Suprapubic skin (tissue), 4 donors: ENCODE measurements at regions not wholly inside any gene's neighbourhood (a gene's known extent, or its start where the extent isn't known, plus 50 kb on each side); places are given as distances from the start of the nearest gene placed in this dataset.

ENCODE experiments used
- DNase-seq, 2 donors: peaks; one replicate each; pipeline ENCODE4 v3.0.0-alpha.2; 2019; ENCODE audit warnings: low spot score in 2 of 2
- H3K27ac ChIP-seq: fragments of 200-600 bp; sonication (generic); one replicate; pipeline ENCODE4 v1.5.1; 2019
- H3K27me3 ChIP-seq: fragments of 200-600 bp; sonication (generic); one replicate; pipeline ENCODE4 v1.5.1; 2019
- H3K36me3 ChIP-seq: fragments of 200-600 bp; sonication (generic); one replicate; pipeline ENCODE4 v1.5.1; 2019
- H3K4me1 ChIP-seq: fragments of 200-600 bp; sonication (generic); one replicate; pipeline ENCODE4 v1.5.1; 2019
- H3K4me3 ChIP-seq: fragments of 200-600 bp; sonication (generic); one replicate; pipeline ENCODE4 v1.5.1; 2019; ENCODE audit warnings: mild to moderate bottlenecking
- H3K9me3 ChIP-seq: fragments of 200-600 bp; sonication (generic); one replicate; pipeline ENCODE4 v1.5.1; 2019
- EP300 ChIP-seq: sonication (generic); formaldehyde crosslinking; IDR thresholded peaks from one replicate; pipeline ENCODE4 v1.6.1; 2017; ENCODE audit warnings: antibody characterized with exemption
- POLR2A ChIP-seq, 2 donors: fragments of 450-650 bp; IDR thresholded peaks; one replicate each; pipeline ENCODE4 v1.6.1; 2017; ENCODE audit warnings: antibody characterized with exemption in 2 of 2, mild to moderate bottlenecking in 2 of 2, moderate library complexity in 2 of 2
- POLR2AphosphoS5 ChIP-seq, 3 donors: sonication (generic); formaldehyde crosslinking; IDR thresholded peaks; one replicate each; pipeline ENCODE4 v1.6.1; 2017; ENCODE audit warnings: antibody characterized with exemption in 3 of 3
- WGBS: methylation state at CpG from one replicate; pipeline ENCODE4 v1.1.5; 2018; 5-methylcytosine and 5-hydroxymethylcytosine counted together
- TF ChIP-seq, protein P1 (sequence below), 2 donors: fragments of 200-600 bp in 1 of 2; fragments of 450-650 bp in 1 of 2; sonication (generic) in 1 of 2; IDR thresholded peaks; one replicate each; pipeline ENCODE4 v1.5.1; 2016 to 2019; ENCODE audit warnings: antibody characterized with exemption in 2 of 2, mild to moderate bottlenecking in 1 of 2, moderate library complexity in 1 of 2

DNA sequence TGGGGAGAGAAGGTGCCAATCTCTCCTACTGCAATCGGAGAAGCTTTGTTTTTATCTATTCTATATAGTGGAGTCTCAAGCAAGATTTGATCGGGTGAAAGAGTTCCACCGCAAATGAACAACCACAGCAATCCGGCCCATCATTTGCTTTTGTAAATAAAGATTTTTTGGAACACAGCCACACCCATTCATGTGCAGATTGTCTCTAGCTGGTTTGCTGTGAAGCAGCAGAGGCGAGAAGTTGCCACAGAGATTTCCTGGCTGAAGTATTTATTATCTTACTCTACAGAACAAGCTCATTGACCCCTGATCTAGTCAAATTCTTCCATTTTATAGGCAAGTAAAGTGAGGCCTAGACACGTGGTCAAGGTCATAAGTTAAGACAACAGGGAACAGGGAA is 195.5 kb upstream of the TNRC6C start:
- no peak overlapping the region for H3K4me3 ChIP-seq
- no peaks in the 10 kb centered on the region for H3K9me3 ChIP-seq
- no peak for TF ChIP-seq POLR2AphosphoS5 (IDR thresholded peaks at IDR 0.05)
- TF ChIP-seq EP300: no peak
- no peak for TF ChIP-seq POLR2A (IDR thresholded peaks at IDR 0.05)
- TF ChIP-seq, protein P1, sequence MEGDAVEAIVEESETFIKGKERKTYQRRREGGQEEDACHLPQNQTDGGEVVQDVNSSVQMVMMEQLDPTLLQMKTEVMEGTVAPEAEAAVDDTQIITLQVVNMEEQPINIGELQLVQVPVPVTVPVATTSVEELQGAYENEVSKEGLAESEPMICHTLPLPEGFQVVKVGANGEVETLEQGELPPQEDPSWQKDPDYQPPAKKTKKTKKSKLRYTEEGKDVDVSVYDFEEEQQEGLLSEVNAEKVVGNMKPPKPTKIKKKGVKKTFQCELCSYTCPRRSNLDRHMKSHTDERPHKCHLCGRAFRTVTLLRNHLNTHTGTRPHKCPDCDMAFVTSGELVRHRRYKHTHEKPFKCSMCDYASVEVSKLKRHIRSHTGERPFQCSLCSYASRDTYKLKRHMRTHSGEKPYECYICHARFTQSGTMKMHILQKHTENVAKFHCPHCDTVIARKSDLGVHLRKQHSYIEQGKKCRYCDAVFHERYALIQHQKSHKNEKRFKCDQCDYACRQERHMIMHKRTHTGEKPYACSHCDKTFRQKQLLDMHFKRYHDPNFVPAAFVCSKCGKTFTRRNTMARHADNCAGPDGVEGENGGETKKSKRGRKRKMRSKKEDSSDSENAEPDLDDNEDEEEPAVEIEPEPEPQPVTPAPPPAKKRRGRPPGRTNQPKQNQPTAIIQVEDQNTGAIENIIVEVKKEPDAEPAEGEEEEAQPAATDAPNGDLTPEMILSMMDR (IDR thresholded peaks at IDR 0.05): no peak
- DNase-seq: no peak
- H3K4me1 ChIP-seq: no peaks in the 10 kb centered on the region
- peaks cover 10% of the 10 kb centered on the region for H3K27me3 ChIP-seq
- H3K36me3 ChIP-seq: no peaks in the 10 kb centered on the region
- H3K27ac ChIP-seq: no peak overlapping the region
- WGBS: 85% methylated on average over 6 of the region's 6 CpGs

DNA sequence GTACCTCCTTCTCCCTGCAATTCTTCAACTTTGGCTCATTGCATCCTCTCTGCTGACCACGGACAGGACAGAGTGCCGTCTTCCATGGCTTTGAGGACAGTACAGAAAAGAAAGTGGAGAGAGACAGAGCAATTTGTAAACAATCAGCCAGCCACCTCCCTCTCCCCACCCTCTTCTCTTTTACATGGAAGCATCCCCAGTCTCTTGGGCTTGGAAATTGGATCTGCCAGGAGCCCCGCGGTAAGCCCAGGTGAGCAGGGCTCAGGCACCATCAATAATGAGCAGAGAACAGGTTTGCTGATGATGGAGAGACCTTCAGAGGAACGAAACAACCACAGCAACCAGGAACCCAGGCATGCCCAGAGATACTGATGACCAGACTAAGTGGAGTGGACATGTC is 194.9 kb upstream of the TNRC6C start:
- TF ChIP-seq POLR2AphosphoS5 (IDR thresholded peaks at IDR 0.05) (no peak), POLR2A (IDR thresholded peaks at IDR 0.05) (no peak), EP300 (no peak)
- TF ChIP-seq, protein P1 (IDR thresholded peaks at IDR 0.05): no peak
- H3K9me3 ChIP-seq: no peaks in the 10 kb centered on the region
- 67% methylated on average over 5 of the region's 5 CpGs for WGBS
- H3K27me3 ChIP-seq: peaks cover 10% of the 10 kb centered on the region
- no peaks in the 10 kb centered on the region for H3K36me3 ChIP-seq
- H3K4me3 ChIP-seq: no peak overlapping the region
- no peaks in the 10 kb centered on the region for H3K4me1 ChIP-seq
- DNase-seq: no peak
- no peak overlapping the region for H3K27ac ChIP-seq

DNA sequence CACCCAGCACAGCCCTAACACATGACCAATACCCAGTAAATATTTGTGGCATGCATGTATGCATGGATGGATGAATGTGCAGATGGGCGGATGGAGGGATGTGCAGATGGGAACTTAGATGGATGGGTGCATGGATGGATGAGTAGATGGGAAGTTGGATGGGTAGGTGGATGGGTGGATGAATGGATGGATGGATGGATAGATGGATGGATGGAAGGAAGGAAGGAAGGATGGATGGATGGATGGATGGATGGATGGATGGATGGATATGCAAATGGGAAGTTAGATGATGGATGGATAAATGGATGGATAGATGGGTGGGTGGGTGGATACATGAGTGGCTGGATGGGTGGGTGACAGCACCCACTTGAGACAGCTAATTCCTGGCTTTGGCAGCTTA is 193.2 kb upstream of the TNRC6C start:
- no peak overlapping the region for H3K4me3 ChIP-seq
- peaks cover 10% of the 10 kb centered on the region for H3K27me3 ChIP-seq
- no peaks in the 10 kb centered on the region for H3K36me3 ChIP-seq
- TF ChIP-seq POLR2A (IDR thresholded peaks at IDR 0.05): no peak
- no peak for TF ChIP-seq POLR2AphosphoS5 (IDR thresholded peaks at IDR 0.05)
- TF ChIP-seq EP300: no peak
- TF ChIP-seq, protein P1 (IDR thresholded peaks at IDR 0.05): no peak
- no peak overlapping the region for H3K27ac ChIP-seq
- H3K9me3 ChIP-seq: no peaks in the 10 kb centered on the region
- DNase-seq: no peak
- WGBS: 100% methylated on average over 1 of the region's 1 CpG
- H3K4me1 ChIP-seq: no peaks in the 10 kb centered on the region

DNA sequence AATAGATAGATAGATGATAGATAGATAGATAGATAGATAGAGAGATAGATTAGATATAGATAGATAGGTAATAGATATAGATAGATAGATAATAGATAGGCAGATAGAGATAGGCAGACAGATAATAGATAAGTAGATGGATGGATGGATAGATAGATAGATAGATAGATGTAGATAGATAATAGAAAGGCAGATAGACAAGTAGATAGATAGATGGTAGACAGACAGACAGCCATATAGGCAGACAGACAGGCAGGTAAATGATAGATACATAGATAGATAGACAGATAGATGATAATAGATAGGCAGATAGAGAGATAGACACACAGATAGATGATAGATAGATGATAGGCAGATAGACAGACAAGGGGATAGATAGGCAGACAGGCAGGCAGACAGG is 191.4 kb upstream of the TNRC6C start:
- H3K27me3 ChIP-seq: peaks cover 10% of the 10 kb centered on the region

DNA sequence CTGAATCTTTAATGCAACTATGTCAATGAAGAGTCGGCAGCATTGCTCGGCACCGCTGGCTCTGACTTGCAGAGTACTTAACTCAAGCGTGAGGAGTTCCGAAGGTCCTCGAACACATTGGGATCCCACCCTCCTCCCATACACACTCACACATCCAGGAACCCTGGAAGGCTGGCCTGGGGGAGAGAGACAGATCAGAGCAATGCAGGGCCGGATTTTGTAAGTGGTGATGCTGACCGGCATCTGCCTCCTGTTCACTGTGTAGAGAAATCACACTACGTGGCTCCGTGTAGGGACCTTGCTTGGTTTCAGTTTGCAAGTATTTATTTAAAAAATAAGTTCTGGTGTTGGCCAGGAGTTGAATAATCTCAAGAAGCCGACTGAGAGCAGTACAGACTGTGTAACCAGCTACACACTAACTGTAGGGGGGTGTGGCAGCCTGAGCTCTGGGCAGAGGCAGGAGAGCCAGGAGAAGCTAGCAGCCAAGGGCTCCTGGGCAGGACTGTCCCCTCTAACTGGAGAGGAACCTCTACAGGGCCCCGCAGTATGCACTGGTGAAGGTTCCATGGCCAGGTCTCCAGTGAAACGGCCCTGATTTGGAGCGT is 190.2 kb upstream of the TNRC6C start:
- Histone ChIP-seq H3K9me3 (no peaks in the 10 kb centered on the region), H3K4me1 (no peaks in the 10 kb centered on the region), H3K27me3 (peaks cover 10% of the 10 kb centered on the region), H3K4me3 (no peak overlapping the region), H3K27ac (no peak overlapping the region), H3K36me3 (no peaks in the 10 kb centered on the region)
- DNase-seq: no peak
- TF ChIP-seq POLR2A (IDR thresholded peaks at IDR 0.05) (no peak), EP300 (no peak), POLR2AphosphoS5 (IDR thresholded peaks at IDR 0.05) (no peak)
- TF ChIP-seq, protein P1 (IDR thresholded peaks at IDR 0.05): no peak
- 73% methylated on average over 14 of the region's 14 CpGs for WGBS

More for the DNA sequence above, 191.4 kb upstream of the TNRC6C start:
- DNase-seq: no peak
- no peaks in the 10 kb centered on the region for H3K4me1 ChIP-seq
- TF ChIP-seq, protein P1 (IDR thresholded peaks at IDR 0.05): no peak
- no peak for TF ChIP-seq POLR2AphosphoS5 (IDR thresholded peaks at IDR 0.05)
- TF ChIP-seq POLR2A (IDR thresholded peaks at IDR 0.05): no peak
- TF ChIP-seq EP300: no peak
- no peak overlapping the region for H3K27ac ChIP-seq
- no peaks in the 10 kb centered on the region for H3K36me3 ChIP-seq
- no peak overlapping the region for H3K4me3 ChIP-seq
- no peaks in the 10 kb centered on the region for H3K9me3 ChIP-seq
